Brain microvascular endothelial cell (primary cell): ENCODE measurements at regions not wholly inside any gene's neighbourhood (a gene's known extent, or its start where the extent isn't known, plus 50 kb on each side); places are given as distances from the start of the nearest gene placed in this dataset.

Experiments
- DNase-seq: peaks from one replicate; pipeline ENCODE4 v3.0.0-alpha.2; 2020
- H3K27ac ChIP-seq: fragments of 250-450 bp; sonication (Bioruptor Pico); 2 replicates; pipeline ENCODE4 v1.5.1; 2020; ENCODE audit warnings: mild to moderate bottlenecking, moderate library complexity
- H3K27me3 ChIP-seq: fragments of 250-450 bp; sonication (Bioruptor Pico); replicated peaks from 2 replicates; pipeline ENCODE4 v1.5.1; 2020; ENCODE audit warnings: mild to moderate bottlenecking
- H3K36me3 ChIP-seq: fragments of 250-450 bp; sonication (Bioruptor Pico); replicated peaks from 2 replicates; pipeline ENCODE4 v1.5.1; 2020; ENCODE audit warnings: mild to moderate bottlenecking
- H3K4me3 ChIP-seq: 2 replicates; pipeline ENCODE4 v1.5.1; 2011; ENCODE audit warnings: low read depth, mild to moderate bottlenecking, control low read depth, low read length, moderate library complexity
- CTCF ChIP-seq: IDR thresholded peaks from 2 replicates; pipeline ENCODE4 v1.5.1; 2011; ENCODE audit warnings: low read depth, mild to moderate bottlenecking, moderate library complexity, low read length, control low read depth, inconsistent platforms; ENCODE audit errors: missing control alignments
- in situ Hi-C: cut with HindIII; loops from 2 replicates; pipeline ENCODE4 v1.10.0; 2017; ENCODE audit warnings: low sequenced_read_pairs, low pct_ligation_motif_present

DNA sequence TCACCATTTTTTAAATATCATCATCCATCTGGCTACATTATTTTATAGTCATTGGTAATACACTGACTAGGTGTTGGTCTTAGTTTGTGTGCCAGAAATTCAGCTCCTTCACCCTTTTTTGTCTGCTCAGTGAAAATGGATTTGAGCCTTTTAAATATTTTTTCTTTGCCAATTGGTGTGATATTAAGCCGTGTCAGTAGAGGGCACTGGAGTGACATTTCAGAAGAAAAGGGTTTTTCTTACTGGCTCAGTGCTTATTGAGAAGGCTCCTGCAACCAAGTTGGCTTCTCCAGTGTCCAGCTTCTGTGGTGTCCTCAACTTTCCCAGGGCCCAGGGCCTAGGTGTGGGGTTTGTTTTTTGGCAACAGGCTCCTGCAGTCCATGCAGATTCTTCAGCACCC, 546.6 kb downstream of the DACH1 start:
- no peak overlapping the region for H3K27ac ChIP-seq
- peak; percentile 19 for DNase-seq
- H3K4me3 ChIP-seq: no peak overlapping the region
- in situ Hi-C loops: no loop called here
- TF ChIP-seq CTCF: peak; percentile 51
- H3K36me3 ChIP-seq: no peaks in the 10 kb centered on the region
- no peaks in the 10 kb centered on the region for H3K27me3 ChIP-seq

DNA sequence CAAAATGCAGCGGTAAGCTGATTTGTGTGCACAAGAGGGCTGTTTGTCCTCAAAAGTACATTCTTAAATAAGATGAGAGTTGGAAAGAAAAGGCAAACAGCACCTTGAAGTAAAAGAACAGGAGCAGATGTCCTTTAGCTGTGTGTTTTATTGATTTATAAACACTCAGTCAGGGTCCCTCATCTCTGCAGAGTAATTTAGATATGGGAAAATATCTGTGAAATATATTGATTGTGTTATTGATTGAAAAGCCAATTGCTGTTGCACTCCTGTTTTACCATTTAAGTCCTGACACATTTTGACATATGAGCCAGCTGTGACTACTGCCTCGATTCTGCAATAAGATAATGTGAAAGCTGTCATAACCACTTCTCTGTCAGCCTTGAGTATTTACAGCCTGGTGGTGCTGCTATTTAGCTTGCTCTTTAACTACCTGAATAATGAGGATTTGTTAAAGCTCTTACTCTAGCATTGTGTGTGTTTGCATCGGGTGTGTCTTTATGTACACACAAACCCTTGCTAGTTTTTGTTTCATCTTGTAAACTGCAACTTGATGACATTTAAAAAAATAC, 550.1 kb downstream of the DACH1 start:
- in situ Hi-C loops: no loop called here

GRCh38 chr13:71312923-71313322, 554.1 kb downstream of the DACH1 start:
- in situ Hi-C loops: no loop called here
- no peak overlapping the region for H3K4me3 ChIP-seq
- no peak for DNase-seq
- H3K27me3 ChIP-seq: no peaks in the 10 kb centered on the region
- TF ChIP-seq CTCF: no peak
- no peak overlapping the region for H3K27ac ChIP-seq
- H3K36me3 ChIP-seq: no peaks in the 10 kb centered on the region

More for the DNA sequence above, 550.1 kb downstream of the DACH1 start:
- DNase-seq: no peak
- no peak overlapping the region for H3K4me3 ChIP-seq
- no peak for TF ChIP-seq CTCF
- no peaks in the 10 kb centered on the region for H3K27me3 ChIP-seq
- H3K27ac ChIP-seq: no peak overlapping the region
- no peaks in the 10 kb centered on the region for H3K36me3 ChIP-seq

- Histone ChIP-seq H3K27me3 (no peaks in the 10 kb centered on the region), H3K4me3 (no peak overlapping the region), H3K27ac (no peak overlapping the region), H3K36me3 (no peaks in the 10 kb centered on the region)
- in situ Hi-C loops: no loop called here
- no peak for TF ChIP-seq CTCF
- DNase-seq: no peak
Measured at GRCh38 chr13:71309905-71310304, 557.1 kb downstream of the DACH1 start.

GRCh38 chr13:71306821-71307220, 560.2 kb downstream of the DACH1 start:
- H3K4me3 ChIP-seq: no peak overlapping the region
- H3K36me3 ChIP-seq: no peaks in the 10 kb centered on the region
- H3K27me3 ChIP-seq: no peaks in the 10 kb centered on the region
- H3K27ac ChIP-seq: no peak overlapping the region
- no peak for TF ChIP-seq CTCF
- in situ Hi-C loops: no loop called here
- no peak for DNase-seq

DNA sequence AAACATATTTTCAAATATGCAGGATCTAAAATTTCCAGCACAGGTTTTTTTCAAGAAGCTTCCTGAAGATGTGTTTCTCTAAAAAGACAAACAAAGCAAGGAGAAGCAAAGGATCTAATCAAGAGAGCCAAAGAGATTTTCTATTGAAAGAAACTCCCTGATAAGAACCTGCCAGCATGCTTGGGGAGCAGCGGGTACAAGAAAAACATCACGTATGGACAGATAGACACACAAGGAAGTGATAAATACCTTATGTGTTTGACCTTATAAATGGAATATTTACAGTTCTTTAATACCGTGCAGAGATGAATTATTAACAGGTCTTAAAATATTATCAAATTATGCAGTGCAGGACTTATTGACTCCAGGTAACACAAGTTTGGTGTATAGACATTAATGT, 562.1 kb downstream of the DACH1 start:
- H3K36me3 ChIP-seq: no peaks in the 10 kb centered on the region
- H3K27ac ChIP-seq: no peak overlapping the region
- no peaks in the 10 kb centered on the region for H3K27me3 ChIP-seq
- no peak overlapping the region for H3K4me3 ChIP-seq
- no peak for TF ChIP-seq CTCF
- in situ Hi-C loops: no loop called here
- DNase-seq: no peak
